HUDEP-2 (cell line): ENCODE measurements at regions not wholly inside any gene's neighbourhood (a gene's known extent, or its start where the extent isn't known, plus 50 kb on each side); places are given as distances from the start of the nearest gene placed in this dataset.

Experiments used
- DNase-seq, 76 experiments: peaks; one replicate each; lab custom pipeline; 2025; ENCODE audit not compliant: unreplicated experiment in 76 of 76; lab: John Stamatoyannopoulos, UW

GRCh38 chr10:1873661-1874315 is 136.5 kb upstream of the ADARB2 start:
- no peak for DNase-seq

DNA sequence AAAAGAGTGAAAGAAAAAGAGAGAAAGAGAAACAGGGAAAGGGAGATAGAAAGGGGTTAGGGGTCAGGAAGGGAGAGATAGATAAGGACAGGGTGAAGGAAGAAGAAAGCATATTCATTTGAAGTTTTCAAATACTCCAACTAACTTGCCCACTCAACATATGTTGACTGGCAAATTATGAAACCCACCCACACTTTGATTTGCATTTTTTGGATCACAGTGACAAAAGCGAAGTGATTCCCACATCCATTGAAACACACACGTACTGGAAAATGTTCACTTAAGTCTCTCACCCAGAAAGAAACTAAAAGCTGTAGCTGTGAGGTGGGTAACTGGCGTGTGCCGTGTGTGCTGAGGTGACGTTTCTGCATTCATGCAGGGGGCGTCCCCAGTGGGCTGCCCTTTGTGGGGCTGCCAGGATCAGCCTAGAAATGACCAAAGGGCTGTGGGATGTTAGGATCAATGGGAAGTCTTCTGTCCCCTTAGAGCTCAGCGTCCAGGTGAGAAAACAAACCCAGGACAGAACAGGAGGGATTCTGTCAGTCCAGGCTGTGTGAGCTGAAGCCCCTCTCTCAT is 134.9 kb upstream of the ADARB2 start:
- DNase-seq, result no peak

DNA sequence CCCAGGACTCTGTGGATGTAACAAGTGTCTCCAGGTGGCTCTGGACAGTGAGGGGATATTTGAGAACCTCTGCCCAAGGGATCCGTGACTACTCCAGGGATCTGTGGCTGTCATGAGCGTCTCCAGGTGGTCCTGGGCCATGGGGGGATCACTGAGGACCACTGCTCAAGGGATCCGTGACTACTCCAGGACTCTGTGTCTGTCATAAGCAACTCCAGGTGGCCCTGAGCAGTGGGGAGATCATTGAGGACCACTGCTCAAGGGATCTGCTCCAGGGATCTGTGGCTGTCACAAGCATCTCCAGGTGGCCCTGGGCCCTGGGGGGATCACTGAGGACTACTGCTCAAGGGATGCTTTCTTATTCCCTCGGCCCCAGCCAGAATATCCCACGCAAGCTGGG is 133.2 kb upstream of the ADARB2 start:
- DNase-seq, result no peak

GRCh38 chr10:1869861-1870260 is 132.5 kb upstream of the ADARB2 start:
- no peak for DNase-seq

DNA sequence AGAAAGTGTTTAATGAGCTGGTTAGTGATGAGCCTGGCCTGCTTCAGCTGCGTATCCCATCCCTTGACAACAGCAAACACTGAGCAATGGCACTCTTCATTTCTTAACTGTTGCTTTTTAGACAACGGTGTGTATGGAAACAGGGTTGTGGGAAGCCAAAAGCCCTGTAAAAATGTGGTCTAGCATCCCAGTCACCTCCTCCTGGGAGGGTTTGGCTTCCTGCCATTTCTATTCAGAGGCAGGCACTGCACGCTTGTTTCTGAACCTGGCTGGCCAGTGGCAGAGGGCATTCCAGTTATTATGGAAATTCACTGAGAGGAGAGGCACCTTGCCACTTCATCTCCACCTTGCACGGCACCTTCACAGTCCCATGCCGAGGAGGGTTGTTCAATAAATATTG is 123.0 kb upstream of the ADARB2 start:
- no peak for DNase-seq

DNA sequence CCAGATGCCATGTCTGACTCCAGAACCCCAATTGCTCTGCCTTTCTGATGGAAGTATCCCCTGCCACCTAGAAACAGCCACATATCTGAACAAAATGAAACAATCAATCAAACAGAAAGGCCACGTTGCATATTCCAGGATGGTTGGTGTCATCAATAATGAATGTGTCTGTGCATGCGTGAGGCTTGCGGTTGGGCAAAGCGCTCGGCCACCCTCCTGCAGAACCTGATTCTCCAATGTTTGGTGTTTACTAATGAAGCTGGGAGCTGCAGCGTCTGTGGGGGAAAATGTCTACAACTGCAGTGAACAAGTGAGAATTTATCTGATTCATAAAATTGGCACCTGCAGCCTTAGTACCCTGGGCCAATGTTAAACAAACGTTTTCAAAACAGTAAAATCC is 121.2 kb upstream of the ADARB2 start:
- DNase-seq, result no peak

- DNase-seq, result no peak
These were observed 120.7 kb upstream of the ADARB2 start for GRCh38 chr10:1858048-1858447.

GRCh38 chr10:1855911-1856310 is 118.6 kb upstream of the ADARB2 start:
- DNase-seq, result no peak

- no peak for DNase-seq
These were observed 116.9 kb upstream of the ADARB2 start for GRCh38 chr10:1854271-1854670.

DNA sequence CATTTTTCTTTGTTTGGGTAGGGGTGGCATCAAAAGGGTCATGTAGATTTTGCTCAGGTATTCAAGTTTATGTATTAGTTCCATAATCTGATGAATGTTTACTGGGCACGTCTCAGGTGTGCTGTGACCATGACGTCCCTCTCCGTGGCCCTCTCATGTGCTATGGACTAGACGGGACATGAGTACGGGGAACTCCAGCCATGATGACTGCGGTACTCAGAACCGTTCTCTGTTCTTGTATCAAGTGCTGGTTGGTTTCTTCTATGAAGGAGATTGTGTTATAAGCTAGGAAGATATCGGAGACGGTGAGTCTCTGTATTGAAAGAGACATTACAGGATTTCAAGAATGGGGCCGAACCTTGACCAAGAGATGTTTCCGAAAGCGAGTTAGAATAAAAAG is 116.5 kb upstream of the ADARB2 start:
- DNase-seq, result no peak

- no peak for DNase-seq
These were observed 115.5 kb upstream of the ADARB2 start for GRCh38 chr10:1852841-1853240.

DNA sequence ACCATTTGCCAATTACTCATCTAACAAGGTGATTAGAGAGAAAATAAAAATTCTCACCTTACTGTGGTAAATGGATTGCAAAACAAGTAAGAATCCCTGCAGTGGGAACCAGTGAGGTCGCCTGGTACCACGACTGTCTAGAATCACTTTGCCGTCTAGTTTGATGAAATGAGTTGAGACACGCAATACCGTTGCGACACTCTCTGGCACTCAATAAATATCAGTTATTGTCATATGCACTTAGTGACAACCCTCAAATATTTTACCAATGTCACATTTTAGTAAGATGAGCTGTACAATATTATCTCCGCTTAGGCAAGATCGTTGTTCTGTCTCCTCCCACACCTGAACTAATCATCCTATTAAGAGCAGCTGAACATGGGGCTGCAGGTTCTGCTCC is 114.4 kb upstream of the ADARB2 start:
- DNase-seq, result no peak

- DNase-seq, result no peak
These were observed 113.7 kb upstream of the ADARB2 start for GRCh38 chr10:1850971-1851527.

DNA sequence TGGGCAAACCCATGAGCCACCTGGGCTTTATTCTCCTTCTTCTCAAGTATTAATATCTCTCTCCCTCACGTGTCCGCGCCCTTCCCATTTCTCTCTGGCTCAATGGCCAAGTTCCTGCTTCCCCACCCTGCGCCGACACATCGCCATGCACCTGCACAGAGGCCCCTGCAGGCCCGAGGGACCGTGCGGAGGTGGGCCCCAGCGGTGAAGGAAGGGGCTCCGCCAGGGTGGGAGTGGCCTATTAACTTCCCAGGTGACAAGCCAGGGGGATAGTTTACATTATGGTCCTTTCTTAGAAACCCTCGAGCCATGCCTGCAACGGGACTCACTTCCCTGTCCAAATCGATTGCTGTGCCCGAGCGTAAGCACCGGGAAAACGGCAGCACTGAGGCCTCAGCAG is 110.0 kb upstream of the ADARB2 start:
- DNase-seq, result no peak

DNA sequence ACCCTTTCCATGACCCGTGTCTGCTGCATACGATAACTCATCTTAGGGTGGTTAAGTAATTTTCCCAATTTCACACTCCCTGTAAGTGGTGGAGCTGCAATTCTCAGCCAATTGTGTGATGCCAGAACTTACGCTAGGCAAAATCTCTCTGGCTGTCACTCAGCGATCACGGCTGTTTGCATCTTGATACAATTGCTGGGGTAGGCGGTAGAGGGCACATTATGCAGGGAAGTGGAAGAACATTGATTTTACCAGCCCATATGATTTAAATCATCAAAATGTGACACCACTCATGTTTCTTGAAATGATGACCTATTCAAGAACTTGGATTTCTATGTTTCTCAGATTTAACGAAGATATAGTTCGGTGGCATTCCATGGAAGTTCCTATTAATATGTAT is 108.7 kb upstream of the ADARB2 start:
- no peak for DNase-seq

- no peak for DNase-seq
These were observed 104.4 kb upstream of the ADARB2 start for GRCh38 chr10:1841759-1842158.

- DNase-seq, result no peak
These were observed 92.4 kb upstream of the ADARB2 start for GRCh38 chr10:1829712-1830111.

DNA sequence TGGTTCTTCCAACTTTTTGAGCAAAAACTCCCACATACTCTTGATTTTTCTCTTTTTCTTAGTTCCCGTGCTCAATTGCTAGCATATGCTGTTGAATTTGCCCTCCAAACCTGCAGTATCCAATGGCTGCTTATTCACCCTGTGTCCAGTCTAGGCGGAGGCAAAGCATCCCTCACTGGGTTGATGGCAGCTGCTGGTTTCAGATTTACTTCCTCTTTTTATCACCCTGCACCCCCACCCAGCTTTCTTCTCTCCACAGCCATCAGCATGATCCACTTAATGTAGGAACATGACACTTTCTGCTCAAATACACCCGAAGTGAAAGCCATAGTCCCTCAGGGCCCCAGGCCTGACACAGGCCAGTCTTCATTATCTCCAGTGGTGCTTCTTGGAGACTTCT is 87.6 kb upstream of the ADARB2 start:
- DNase-seq, result no peak

- no peak for DNase-seq
These were observed 77.2 kb upstream of the ADARB2 start for GRCh38 chr10:1814556-1814955.

GRCh38 chr10:1809139-1809741 is 71.9 kb upstream of the ADARB2 start:
- no peak for DNase-seq

DNA sequence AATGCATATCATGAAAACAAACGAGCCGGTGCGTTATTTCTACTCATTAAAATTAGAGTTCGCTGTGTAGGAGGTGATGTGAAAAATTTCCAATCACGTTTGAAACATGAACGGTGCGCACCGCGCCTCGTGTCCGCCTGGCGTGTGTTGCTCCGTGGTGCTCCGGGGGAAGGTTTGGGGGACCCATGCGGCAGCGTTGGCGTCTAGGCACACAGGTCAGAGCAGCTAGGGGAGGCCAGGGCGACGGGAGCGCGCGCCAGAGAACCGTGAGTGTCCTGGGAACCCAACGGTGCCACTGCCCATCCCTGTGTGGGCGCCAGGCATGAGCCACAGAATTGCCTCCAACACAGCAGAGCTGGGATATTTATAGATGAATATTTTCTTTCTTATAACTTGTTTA is 70.6 kb upstream of the ADARB2 start:
- no peak for DNase-seq

GRCh38 chr10:1807196-1807595 is 69.9 kb upstream of the ADARB2 start:
- no peak for DNase-seq
